ENCODE measurements at regions not wholly inside any gene's neighbourhood (a gene's known extent, or its start where the extent isn't known, plus 50 kb on each side); places are given as distances from the start of the nearest gene placed in this dataset.

- TF ChIP-seq CTCF (IDR thresholded peaks at IDR 0.05) (no peak), ZFX (IDR thresholded peaks at IDR 0.05; ENCODE audit: borderline replicate concordance) (no peak)
Measured at GRCh38 chr7:106522696-106523095, 138.3 kb downstream of the CCDC71L start.

Measured in 22Rv1 (cell line).